GM12875 (cell line): ENCODE measurements at regions not wholly inside any gene's neighbourhood (a gene's known extent, or its start where the extent isn't known, plus 50 kb on each side); places are given as distances from the start of the nearest gene placed in this dataset.

Experiments used
- H3K4me3 ChIP-seq: one replicate; pipeline ENCODE4 v1.5.1; 2011; ENCODE audit warnings: low read depth, low read length, control low read depth
- CTCF ChIP-seq: IDR thresholded peaks from 2 replicates; pipeline ENCODE4 v1.5.1; 2011; ENCODE audit warnings: low read depth, mild to moderate bottlenecking, control low read depth, inconsistent platforms, low read length, moderate library complexity, borderline replicate concordance; ENCODE audit not compliant: insufficient read depth

- H3K4me3 ChIP-seq: no peak overlapping the region
- no peak for TF ChIP-seq CTCF
Observed at GRCh38 chr1:82260051-82260450, 459.3 kb downstream of the ADGRL2 start.

- no peak for TF ChIP-seq CTCF
- H3K4me3 ChIP-seq: no peak overlapping the region
Observed at GRCh38 chr1:82258887-82259286, 458.2 kb downstream of the ADGRL2 start.

- H3K4me3 ChIP-seq: no peak overlapping the region
- TF ChIP-seq CTCF: no peak
Observed at GRCh38 chr1:82246050-82246449, 445.3 kb downstream of the ADGRL2 start.

GRCh38 chr1:82245345-82246014 is 444.7 kb downstream of the ADGRL2 start:
- no peak overlapping the region for H3K4me3 ChIP-seq
- TF ChIP-seq CTCF: no peak

- TF ChIP-seq CTCF: no peak
- no peak overlapping the region for H3K4me3 ChIP-seq
Observed at GRCh38 chr1:82240571-82240970, 439.8 kb downstream of the ADGRL2 start.

GRCh38 chr1:82230667-82231066 is 429.9 kb downstream of the ADGRL2 start:
- no peak overlapping the region for H3K4me3 ChIP-seq
- no peak for TF ChIP-seq CTCF

GRCh38 chr1:82227306-82228095 is 426.8 kb downstream of the ADGRL2 start:
- no peak for TF ChIP-seq CTCF
- H3K4me3 ChIP-seq: no peak overlapping the region
